NCI-H187 (cell line): ENCODE measurements at regions not wholly inside any gene's neighbourhood (a gene's known extent, or its start where the extent isn't known, plus 50 kb on each side); places are given as distances from the start of the nearest gene placed in this dataset.

Source experiments
- DNase-seq, 2 experiments: peaks; one replicate each; lab custom pipeline; 2025; lab: John Stamatoyannopoulos, UW

GRCh38 chr2:19435815-19436214 is 77.4 kb upstream of the OSR1 start:
- DNase-seq: no peak

GRCh38 chr2:19434413-19434812 is 76.0 kb upstream of the OSR1 start:
- no peak for DNase-seq

- no peak for DNase-seq
Observed at GRCh38 chr2:19426941-19427340, 68.5 kb upstream of the OSR1 start.

- no peak for DNase-seq
Observed at GRCh38 chr2:19426144-19426543, 67.7 kb upstream of the OSR1 start.

GRCh38 chr2:19425419-19425818 is 67.0 kb upstream of the OSR1 start:
- DNase-seq: no peak

- DNase-seq: no peak
Observed at GRCh38 chr2:19419211-19419880, 60.9 kb upstream of the OSR1 start.

- no peak for DNase-seq
Observed at GRCh38 chr2:19416784-19417684, 58.6 kb upstream of the OSR1 start.

GRCh38 chr2:19416083-19416482 is 57.7 kb upstream of the OSR1 start:
- no peak for DNase-seq

- no peak for DNase-seq
Observed at GRCh38 chr2:19409046-19409445, 50.6 kb upstream of the OSR1 start.

GRCh38 chr2:19408592-19408991 is 50.2 kb upstream of the OSR1 start:
- no peak for DNase-seq
